WTC11 (cell line): ENCODE measurements at regions not wholly inside any gene's neighbourhood (a gene's known extent, or its start where the extent isn't known, plus 50 kb on each side); places are given as distances from the start of the nearest gene placed in this dataset.

ENCODE experiments used
- ATAC-seq: fragments of 200-7000 bp; cut with Tn5 transposase; 2 replicates; pipeline ENCODE4 v1.10.0; 2021; ENCODE audit warnings: mild to moderate bottlenecking, moderate library complexity
- CTCF ChIA-PET: fragments of 300-600 bp; sonication (Branson Sonifier 250); formaldehyde crosslinking; loops from one replicate; lab custom pipeline; 2021; ENCODE audit warnings: antibody characterized with exemption; lab: Charles Lee
- POLR2A ChIA-PET: fragments of 350-600 bp; sonication (Branson Sonifier 250); formaldehyde crosslinking; loops from one replicate; lab custom pipeline; 2021; ENCODE audit warnings: antibody characterized with exemption; lab: Charles Lee
- DNase-seq: peaks from one replicate; pipeline ENCODE4 v3.0.0; 2021; ENCODE audit warnings: low spot score
- H3K27ac Mint-ChIP-seq: 2 replicates; pipeline ENCODE4 v1.8.0; 2021; ENCODE audit warnings: mixed read lengths
- H3K27me3 Mint-ChIP-seq: 2 replicates; pipeline ENCODE4 v1.8.0; 2021; ENCODE audit warnings: low read depth, mild to moderate bottlenecking, moderate library complexity, mixed read lengths
- H3K36me3 Mint-ChIP-seq: 2 replicates; pipeline ENCODE4 v1.8.0; 2021; ENCODE audit warnings: mixed read lengths
- H3K4me1 Mint-ChIP-seq: 2 replicates; pipeline ENCODE4 v1.8.0; 2022; ENCODE audit warnings: mixed read lengths
- H3K4me3 Mint-ChIP-seq: 2 replicates; pipeline ENCODE4 v1.8.0; 2021; ENCODE audit warnings: mild to moderate bottlenecking, moderate library complexity, mixed read lengths
- H3K9me3 Mint-ChIP-seq: 2 replicates; pipeline ENCODE4 v1.8.0; 2021; ENCODE audit warnings: mixed read lengths
- CBFB ChIP-seq: sonication (generic); formaldehyde crosslinking; IDR thresholded peaks from 2 replicates; pipeline ENCODE4 v1.8.1; 2022; ENCODE audit warnings: mild to moderate bottlenecking, low read depth, missing genetic modification reagents
- EMX1 ChIP-seq: fragments of 250-450 bp; sonication (Bioruptor Pico); IDR thresholded peaks from 2 replicates; pipeline ENCODE4 v1.8.0; 2021; ENCODE audit warnings: mild to moderate bottlenecking
- ESRRA ChIP-seq: sonication (generic); formaldehyde crosslinking; IDR thresholded peaks from 2 replicates; pipeline ENCODE4 v1.8.1; 2022; ENCODE audit warnings: mild to moderate bottlenecking, missing genetic modification reagents, borderline replicate concordance
- FOXP1 ChIP-seq: sonication (generic); formaldehyde crosslinking; IDR thresholded peaks from 2 replicates; pipeline ENCODE4 v1.8.0; 2022; ENCODE audit warnings: missing genetic modification reagents, mild to moderate bottlenecking, moderate library complexity, borderline replicate concordance
- IRF2 ChIP-seq: sonication (generic); formaldehyde crosslinking; IDR thresholded peaks from 2 replicates; pipeline ENCODE4 v1.8.0; 2022; ENCODE audit warnings: low read depth, missing genetic modification reagents, borderline replicate concordance
- KAT7 ChIP-seq: sonication (generic); formaldehyde crosslinking; IDR thresholded peaks from 2 replicates; pipeline ENCODE4 v1.8.1; 2023; ENCODE audit warnings: missing genetic modification reagents, mild to moderate bottlenecking, borderline replicate concordance
- MXD4 ChIP-seq: fragments of 250-450 bp; sonication (Bioruptor Pico); IDR thresholded peaks from 2 replicates; pipeline ENCODE4 v1.8.0; 2021; ENCODE audit warnings: mild to moderate bottlenecking, moderate library complexity, borderline replicate concordance
- NFE2L1 ChIP-seq: sonication (generic); formaldehyde crosslinking; IDR thresholded peaks from 2 replicates; pipeline ENCODE4 v1.8.1; 2023; ENCODE audit warnings: missing genetic modification reagents
- NR2C2 ChIP-seq: sonication (generic); formaldehyde crosslinking; IDR thresholded peaks from 2 replicates; pipeline ENCODE4 v1.8.0; 2022; ENCODE audit warnings: mild to moderate bottlenecking, missing genetic modification reagents
- NR3C1 ChIP-seq: sonication (generic); formaldehyde crosslinking; conservative IDR thresholded peaks from 2 replicates; pipeline ENCODE4 v1.8.1; 2023; ENCODE audit warnings: low read depth, mild to moderate bottlenecking, missing genetic modification reagents
- SP1 ChIP-seq: sonication (generic); formaldehyde crosslinking; conservative IDR thresholded peaks from 2 replicates; pipeline ENCODE4 v1.8.1; 2022; ENCODE audit warnings: missing genetic modification reagents
- ZBTB21 ChIP-seq: sonication (generic); formaldehyde crosslinking; IDR thresholded peaks from 2 replicates; pipeline ENCODE4 v1.8.1; 2023; ENCODE audit warnings: mild to moderate bottlenecking, missing genetic modification reagents, borderline replicate concordance
- TF ChIP-seq, protein P1 (sequence below): sonication (generic); formaldehyde crosslinking; IDR thresholded peaks from 2 replicates; pipeline ENCODE4 v1.8.0; 2022; ENCODE audit warnings: mild to moderate bottlenecking, missing genetic modification reagents
- TF ChIP-seq, protein P2 (sequence below): sonication (generic); formaldehyde crosslinking; IDR thresholded peaks from 2 replicates; pipeline ENCODE4 v1.8.1; 2023; ENCODE audit warnings: mild to moderate bottlenecking, moderate library complexity, missing genetic modification reagents
- TF ChIP-seq, protein P3 (sequence below): fragments of 250-450 bp; sonication (Bioruptor Pico); IDR thresholded peaks from 2 replicates; pipeline ENCODE4 v1.8.0; 2021; ENCODE audit warnings: mild to moderate bottlenecking
- TF ChIP-seq, protein P4 (sequence below): sonication (generic); formaldehyde crosslinking; conservative IDR thresholded peaks from 2 replicates; pipeline ENCODE4 v1.8.1; 2022; ENCODE audit warnings: mild to moderate bottlenecking, missing genetic modification reagents
- TF ChIP-seq, protein P5 (sequence below): sonication (generic); formaldehyde crosslinking; IDR thresholded peaks from 2 replicates; pipeline ENCODE4 v1.8.1; 2022; ENCODE audit warnings: low read depth, mild to moderate bottlenecking, moderate library complexity, missing genetic modification reagents, borderline replicate concordance
- TF ChIP-seq, protein P6 (sequence below): fragments of 250-450 bp; sonication (Bioruptor Pico); IDR thresholded peaks from 2 replicates; pipeline ENCODE4 v1.9.0; 2021; ENCODE audit warnings: moderate library complexity, mild to moderate bottlenecking, inconsistent platforms, borderline replicate concordance
- TF ChIP-seq, protein P7 (sequence below): sonication (generic); formaldehyde crosslinking; IDR thresholded peaks from 2 replicates; pipeline ENCODE4 v1.8.0; 2022; ENCODE audit warnings: mild to moderate bottlenecking, missing genetic modification reagents

DNA sequence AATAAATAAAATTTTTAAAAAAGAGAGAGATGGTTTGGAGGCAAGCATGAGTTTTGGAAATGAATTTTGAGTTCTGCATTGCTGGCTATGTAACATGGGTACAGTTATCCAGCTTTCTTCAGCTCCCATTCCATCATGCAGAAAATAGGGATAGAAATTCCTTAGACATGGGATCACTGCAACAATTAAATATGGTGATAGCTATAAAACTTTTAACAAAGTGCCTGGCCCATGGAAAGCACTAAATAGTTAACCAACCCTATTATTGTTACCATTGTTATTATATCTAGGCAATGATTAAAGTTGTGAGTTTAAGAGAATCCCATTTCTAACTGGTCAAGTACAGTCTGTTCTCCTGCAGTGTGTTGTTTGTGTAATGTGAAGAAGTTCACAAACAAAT lies 115.4 kb upstream of the GAS1 start (continued):
- TF ChIP-seq, protein P1, sequence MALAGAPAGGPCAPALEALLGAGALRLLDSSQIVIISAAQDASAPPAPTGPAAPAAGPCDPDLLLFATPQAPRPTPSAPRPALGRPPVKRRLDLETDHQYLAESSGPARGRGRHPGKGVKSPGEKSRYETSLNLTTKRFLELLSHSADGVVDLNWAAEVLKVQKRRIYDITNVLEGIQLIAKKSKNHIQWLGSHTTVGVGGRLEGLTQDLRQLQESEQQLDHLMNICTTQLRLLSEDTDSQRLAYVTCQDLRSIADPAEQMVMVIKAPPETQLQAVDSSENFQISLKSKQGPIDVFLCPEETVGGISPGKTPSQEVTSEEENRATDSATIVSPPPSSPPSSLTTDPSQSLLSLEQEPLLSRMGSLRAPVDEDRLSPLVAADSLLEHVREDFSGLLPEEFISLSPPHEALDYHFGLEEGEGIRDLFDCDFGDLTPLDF: no peak
- TF ChIP-seq NR2C2 (CRISPR knock-in tag) (no peak), ESRRA (CRISPR knock-in tag) (no peak)

DNA sequence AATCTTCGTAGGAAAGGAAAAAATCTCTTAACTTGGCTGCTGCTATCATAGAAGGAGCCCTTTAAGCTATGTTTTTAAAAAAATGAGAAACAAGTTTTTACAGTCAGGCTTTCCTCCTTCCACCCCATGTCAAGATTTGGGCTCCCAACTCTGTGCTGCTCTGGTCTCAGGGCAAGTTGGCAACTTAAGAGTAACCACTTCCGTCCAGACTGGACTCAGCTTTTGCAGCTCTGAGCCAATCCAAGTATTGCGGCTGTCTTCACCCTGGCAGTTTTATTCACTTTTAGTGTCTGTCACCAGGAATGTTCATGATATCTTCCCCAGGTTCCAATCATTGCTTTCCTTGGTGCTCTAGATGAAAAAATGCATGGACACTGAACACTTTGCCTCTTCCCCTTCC lies 115.9 kb upstream of the GAS1 start:
- no peaks in the 10 kb centered on the region for H3K4me1 Mint-ChIP-seq
- H3K27ac Mint-ChIP-seq: no peak overlapping the region
- ChIA-PET POLR2A (no interaction called here), CTCF (no interaction called here)
- no peak for DNase-seq
- no peaks in the 10 kb centered on the region for H3K9me3 Mint-ChIP-seq
- no peaks in the 10 kb centered on the region for H3K36me3 Mint-ChIP-seq
- H3K4me3 Mint-ChIP-seq: no peak overlapping the region
- H3K27me3 Mint-ChIP-seq: no peaks in the 10 kb centered on the region
- ATAC-seq: no peak
- TF ChIP-seq FOXP1 (CRISPR knock-in tag): no peak
- TF ChIP-seq, protein P2, sequence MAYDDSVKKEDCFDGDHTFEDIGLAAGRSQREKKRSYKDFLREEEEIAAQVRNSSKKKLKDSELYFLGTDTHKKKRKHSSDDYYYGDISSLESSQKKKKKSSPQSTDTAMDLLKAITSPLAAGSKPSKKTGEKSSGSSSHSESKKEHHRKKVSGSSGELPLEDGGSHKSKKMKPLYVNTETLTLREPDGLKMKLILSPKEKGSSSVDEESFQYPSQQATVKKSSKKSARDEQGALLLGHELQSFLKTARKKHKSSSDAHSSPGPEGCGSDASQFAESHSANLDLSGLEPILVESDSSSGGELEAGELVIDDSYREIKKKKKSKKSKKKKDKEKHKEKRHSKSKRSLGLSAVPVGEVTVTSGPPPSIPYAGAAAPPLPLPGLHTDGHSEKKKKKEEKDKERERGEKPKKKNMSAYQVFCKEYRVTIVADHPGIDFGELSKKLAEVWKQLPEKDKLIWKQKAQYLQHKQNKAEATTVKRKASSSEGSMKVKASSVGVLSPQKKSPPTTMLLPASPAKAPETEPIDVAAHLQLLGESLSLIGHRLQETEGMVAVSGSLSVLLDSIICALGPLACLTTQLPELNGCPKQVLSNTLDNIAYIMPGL (CRISPR knock-in tag): no peak
- TF ChIP-seq, protein P3, sequence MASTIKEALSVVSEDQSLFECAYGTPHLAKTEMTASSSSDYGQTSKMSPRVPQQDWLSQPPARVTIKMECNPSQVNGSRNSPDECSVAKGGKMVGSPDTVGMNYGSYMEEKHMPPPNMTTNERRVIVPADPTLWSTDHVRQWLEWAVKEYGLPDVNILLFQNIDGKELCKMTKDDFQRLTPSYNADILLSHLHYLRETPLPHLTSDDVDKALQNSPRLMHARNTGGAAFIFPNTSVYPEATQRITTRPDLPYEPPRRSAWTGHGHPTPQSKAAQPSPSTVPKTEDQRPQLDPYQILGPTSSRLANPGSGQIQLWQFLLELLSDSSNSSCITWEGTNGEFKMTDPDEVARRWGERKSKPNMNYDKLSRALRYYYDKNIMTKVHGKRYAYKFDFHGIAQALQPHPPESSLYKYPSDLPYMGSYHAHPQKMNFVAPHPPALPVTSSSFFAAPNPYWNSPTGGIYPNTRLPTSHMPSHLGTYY: no peak
- TF ChIP-seq SP1: no peak
- no peak for TF ChIP-seq ZBTB21 (CRISPR knock-in tag)
- no peak for TF ChIP-seq IRF2 (CRISPR knock-in tag)
- TF ChIP-seq, protein P4, sequence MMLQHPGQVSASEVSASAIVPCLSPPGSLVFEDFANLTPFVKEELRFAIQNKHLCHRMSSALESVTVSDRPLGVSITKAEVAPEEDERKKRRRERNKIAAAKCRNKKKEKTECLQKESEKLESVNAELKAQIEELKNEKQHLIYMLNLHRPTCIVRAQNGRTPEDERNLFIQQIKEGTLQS (CRISPR knock-in tag): no peak
- TF ChIP-seq, protein P5, sequence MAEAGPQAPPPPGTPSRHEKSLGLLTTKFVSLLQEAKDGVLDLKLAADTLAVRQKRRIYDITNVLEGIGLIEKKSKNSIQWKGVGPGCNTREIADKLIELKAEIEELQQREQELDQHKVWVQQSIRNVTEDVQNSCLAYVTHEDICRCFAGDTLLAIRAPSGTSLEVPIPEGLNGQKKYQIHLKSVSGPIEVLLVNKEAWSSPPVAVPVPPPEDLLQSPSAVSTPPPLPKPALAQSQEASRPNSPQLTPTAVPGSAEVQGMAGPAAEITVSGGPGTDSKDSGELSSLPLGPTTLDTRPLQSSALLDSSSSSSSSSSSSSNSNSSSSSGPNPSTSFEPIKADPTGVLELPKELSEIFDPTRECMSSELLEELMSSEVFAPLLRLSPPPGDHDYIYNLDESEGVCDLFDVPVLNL (CRISPR knock-in tag): no peak
- no peak for TF ChIP-seq ESRRA (CRISPR knock-in tag)
- TF ChIP-seq KAT7 (CRISPR knock-in tag): no peak
- TF ChIP-seq NR3C1 (CRISPR knock-in tag): no peak
- TF ChIP-seq, protein P6, sequence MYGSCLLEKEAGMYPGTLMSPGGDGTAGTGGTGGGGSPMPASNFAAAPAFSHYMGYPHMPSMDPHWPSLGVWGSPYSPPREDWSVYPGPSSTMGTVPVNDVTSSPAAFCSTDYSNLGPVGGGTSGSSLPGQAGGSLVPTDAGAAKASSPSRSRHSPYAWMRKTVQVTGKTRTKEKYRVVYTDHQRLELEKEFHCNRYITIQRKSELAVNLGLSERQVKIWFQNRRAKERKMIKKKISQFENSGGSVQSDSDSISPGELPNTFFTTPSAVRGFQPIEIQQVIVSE (CRISPR knock-in tag): no peak
- TF ChIP-seq NFE2L1 (CRISPR knock-in tag): no peak
- no peak for TF ChIP-seq CBFB (CRISPR knock-in tag)
- no peak for TF ChIP-seq MXD4
- no peak for TF ChIP-seq EMX1 (CRISPR knock-in tag)
- TF ChIP-seq, protein P7, sequence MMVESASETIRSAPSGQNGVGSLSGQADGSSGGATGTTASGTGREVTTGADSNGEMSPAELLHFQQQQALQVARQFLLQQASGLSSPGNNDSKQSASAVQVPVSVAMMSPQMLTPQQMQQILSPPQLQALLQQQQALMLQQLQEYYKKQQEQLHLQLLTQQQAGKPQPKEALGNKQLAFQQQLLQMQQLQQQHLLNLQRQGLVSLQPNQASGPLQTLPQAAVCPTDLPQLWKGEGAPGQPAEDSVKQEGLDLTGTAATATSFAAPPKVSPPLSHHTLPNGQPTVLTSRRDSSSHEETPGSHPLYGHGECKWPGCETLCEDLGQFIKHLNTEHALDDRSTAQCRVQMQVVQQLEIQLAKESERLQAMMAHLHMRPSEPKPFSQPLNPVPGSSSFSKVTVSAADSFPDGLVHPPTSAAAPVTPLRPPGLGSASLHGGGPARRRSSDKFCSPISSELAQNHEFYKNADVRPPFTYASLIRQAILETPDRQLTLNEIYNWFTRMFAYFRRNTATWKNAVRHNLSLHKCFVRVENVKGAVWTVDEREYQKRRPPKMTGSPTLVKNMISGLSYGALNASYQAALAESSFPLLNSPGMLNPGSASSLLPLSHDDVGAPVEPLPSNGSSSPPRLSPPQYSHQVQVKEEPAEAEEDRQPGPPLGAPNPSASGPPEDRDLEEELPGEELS (CRISPR knock-in tag): no peak
- TF ChIP-seq, all 79 proteins: peak for 0
